RWPE1 (cell line): ENCODE measurements at regions not wholly inside any gene's neighbourhood (a gene's known extent, or its start where the extent isn't known, plus 50 kb on each side); places are given as distances from the start of the nearest gene placed in this dataset.
A peak's percentile ranks its signal among the peaks of the same experiment; 100 is the strongest.
"Not testable (repeated sequence)": the region's sequence is repeated elsewhere in the genome, so short reads cannot be mapped to it uniquely, and the experiment has no call there.

Source experiments
- CTCF ChIA-PET: fragments of 350-600 bp; sonication (Branson Sonifier 250); formaldehyde crosslinking; extraction: SDS; loops from one replicate; lab custom pipeline; 2021; lab: Yijun Ruan, JAX
- POLR2A ChIA-PET: fragments of 400-600 bp; formaldehyde crosslinking; extraction: SDS; loops from one replicate; lab custom pipeline; 2020; ENCODE audit warnings: antibody characterized with exemption; ENCODE audit not compliant: low non-redundant PET; lab: Yijun Ruan, JAX
- DNase-seq: peaks from one replicate; pipeline ENCODE4 v3.0.0; 2012; ENCODE audit warnings: low spot score
- H3K27ac ChIP-seq: fragments of 450-650 bp; 2 replicates; pipeline ENCODE4 v1.5.1; 2017
- TF ChIP-seq, protein P1 (sequence below): fragments of 450-650 bp; conservative IDR thresholded peaks from 2 replicates; pipeline ENCODE4 v1.5.1; 2017; ENCODE audit warnings: low read depth, mild to moderate bottlenecking

DNA sequence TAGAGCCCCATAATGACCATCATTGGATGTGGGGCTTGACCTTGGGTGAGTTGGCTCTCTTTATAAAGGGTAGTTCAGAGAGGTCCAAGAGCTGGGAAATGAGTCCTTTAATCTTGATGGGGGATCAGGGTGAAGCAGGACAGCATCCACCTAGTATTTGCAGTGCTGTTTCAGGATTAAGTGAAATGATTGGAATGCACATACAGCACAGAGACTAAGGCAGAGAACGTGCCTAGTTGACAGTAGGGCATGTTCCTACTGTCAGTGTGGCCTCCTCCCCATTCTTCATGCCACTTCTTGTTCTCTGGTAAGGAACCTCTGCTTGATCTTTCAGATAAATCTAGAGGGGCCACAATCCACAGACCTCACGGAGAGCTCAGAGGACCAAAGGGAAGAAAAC is 78.9 kb downstream of the TRIM43 start:
- DNase-seq = no peak
- POLR2A ChIA-PET = no interaction called here
- TF ChIP-seq, protein P1, sequence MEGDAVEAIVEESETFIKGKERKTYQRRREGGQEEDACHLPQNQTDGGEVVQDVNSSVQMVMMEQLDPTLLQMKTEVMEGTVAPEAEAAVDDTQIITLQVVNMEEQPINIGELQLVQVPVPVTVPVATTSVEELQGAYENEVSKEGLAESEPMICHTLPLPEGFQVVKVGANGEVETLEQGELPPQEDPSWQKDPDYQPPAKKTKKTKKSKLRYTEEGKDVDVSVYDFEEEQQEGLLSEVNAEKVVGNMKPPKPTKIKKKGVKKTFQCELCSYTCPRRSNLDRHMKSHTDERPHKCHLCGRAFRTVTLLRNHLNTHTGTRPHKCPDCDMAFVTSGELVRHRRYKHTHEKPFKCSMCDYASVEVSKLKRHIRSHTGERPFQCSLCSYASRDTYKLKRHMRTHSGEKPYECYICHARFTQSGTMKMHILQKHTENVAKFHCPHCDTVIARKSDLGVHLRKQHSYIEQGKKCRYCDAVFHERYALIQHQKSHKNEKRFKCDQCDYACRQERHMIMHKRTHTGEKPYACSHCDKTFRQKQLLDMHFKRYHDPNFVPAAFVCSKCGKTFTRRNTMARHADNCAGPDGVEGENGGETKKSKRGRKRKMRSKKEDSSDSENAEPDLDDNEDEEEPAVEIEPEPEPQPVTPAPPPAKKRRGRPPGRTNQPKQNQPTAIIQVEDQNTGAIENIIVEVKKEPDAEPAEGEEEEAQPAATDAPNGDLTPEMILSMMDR = no peak
- CTCF ChIA-PET = interaction anchor here (0.5 kb wide), 1 partner anchor 48 kb away, joined by 4 read pairs; no protein-coding TSS in a partner anchor
- no peak overlapping the region for H3K27ac ChIP-seq

DNA sequence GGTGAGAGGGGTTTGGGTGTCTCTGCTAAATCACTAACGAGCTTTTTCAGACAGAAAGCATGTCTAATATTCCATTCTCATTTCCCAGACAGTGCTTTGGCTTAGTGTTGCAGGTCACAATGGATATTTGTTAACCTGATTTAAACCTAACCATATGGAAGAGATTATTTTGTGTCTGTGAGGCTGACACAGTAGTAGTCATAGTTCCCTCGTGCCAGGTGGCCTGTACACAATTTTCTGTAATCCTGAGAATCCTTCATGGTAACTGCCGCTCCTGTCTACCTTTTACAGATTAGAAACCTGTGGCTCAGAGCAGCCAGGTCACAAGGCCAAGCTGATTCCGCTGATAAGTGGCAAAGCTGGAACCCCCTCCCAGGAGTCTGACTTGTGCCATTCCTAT is 79.4 kb downstream of the TRIM43 start:
- CTCF ChIA-PET, POLR2A ChIA-PET, H3K27ac ChIP-seq, DNase-seq: not testable (repeated sequence)

DNA sequence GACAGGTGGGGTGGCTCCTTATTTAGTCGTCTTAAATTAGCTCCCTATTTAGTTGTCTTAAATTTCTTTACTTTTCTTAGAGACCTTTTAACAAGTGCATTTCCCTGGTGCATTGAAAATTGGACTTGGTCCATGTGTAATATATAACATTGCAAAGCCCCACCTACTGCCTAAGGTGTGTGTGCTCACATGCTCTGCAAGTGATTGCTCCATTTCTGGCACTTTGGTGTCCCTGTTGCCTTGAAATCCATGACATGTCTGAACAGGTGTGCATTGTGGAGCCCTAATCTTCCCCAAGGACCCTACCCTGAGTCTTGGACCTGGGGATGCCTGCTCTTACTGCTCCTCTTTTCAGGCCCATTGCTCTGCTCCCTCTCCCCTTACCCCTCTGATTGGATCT is 80.2 kb downstream of the TRIM43 start:
- DNase-seq, CTCF ChIA-PET, POLR2A ChIA-PET, H3K27ac ChIP-seq: not testable (repeated sequence)

DNA sequence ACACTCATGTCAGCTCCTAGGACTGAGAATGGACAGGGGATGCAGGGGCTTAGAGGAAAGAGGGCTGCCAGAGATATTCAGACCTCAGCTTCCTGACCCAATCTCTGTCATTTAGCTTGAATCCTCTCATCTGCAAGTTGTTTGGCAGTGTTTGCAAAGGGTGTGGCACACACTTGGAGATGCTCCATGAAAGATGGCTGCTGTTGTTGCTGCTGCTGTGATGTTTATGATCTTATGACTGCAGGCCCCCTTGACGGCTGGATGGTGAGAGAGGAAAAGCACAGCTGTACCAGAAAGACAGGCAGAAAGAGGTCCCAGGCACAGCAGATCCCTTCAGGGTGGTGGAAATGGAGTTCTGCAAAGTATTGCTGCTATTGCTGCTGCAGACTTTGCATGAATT is 80.7 kb downstream of the TRIM43 start:
- DNase-seq, H3K27ac ChIP-seq, POLR2A ChIA-PET, CTCF ChIA-PET: not testable (repeated sequence)

DNA sequence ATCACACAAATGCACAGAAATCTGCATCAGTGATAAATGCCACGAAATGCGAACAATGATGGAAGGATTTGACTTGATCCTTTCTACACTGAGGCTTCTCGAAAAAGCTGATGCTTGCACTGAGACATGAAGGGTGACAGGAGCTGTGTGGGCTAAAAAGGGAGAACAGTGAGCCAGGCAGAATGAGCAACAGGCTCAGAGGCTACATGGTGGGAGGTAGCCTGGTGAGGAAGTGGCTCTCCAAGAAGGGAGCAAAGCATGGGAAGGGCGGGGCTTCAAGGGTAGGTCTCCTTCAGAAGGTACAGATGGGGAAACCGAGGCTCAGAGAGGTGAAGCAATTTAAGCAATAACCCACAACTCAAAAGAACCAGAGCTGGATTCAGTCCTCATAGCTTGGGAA is 82.4 kb downstream of the TRIM43 start:
- ChIA-PET CTCF (no interaction called here), POLR2A (no interaction called here)
- DNase-seq = no peak
- TF ChIP-seq, protein P1 = no peak
- no peak overlapping the region for H3K27ac ChIP-seq

DNA sequence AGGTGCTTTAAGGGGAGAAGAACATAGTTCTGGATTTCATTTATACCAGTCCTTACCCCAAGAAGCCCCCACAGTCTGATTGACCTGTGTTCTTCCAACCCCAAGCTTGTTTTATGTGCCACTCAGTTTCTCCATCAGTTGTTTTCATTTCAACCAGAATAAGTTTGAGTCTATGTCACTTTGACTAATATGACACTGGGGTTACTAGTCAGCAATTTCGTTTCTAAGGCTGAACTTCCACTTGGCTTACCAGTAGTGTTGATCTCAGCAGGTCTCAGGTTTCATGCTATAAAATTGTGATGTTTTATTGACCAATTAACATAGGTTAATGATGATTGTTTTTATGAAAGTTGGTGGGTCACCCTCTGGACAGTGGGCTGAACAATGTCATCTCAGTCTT is 84.8 kb downstream of the TRIM43 start:
- DNase-seq, POLR2A ChIA-PET, CTCF ChIA-PET, H3K27ac ChIP-seq: not testable (repeated sequence)

DNA sequence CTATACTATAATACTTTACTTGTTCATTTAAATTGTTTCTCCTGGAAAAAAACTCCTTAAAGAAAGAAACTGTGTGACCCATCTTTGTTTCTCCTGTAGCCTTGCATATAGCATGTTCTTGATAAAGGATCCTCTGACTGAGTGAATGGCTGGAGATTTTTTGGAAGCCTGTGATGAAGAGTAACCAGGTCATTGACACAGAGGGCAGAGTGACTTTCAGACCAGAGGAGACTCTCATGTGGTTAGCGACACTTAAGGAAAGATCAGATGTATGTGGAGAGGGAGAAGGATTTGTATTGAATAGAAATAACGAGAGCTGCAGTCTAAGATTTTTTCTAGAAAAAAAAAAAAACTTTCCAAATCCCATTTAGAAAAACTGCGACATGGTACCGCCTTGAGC is 85.5 kb downstream of the TRIM43 start:
- TF ChIP-seq, protein P1 = no peak
- ChIA-PET CTCF (no interaction called here), POLR2A (no interaction called here)
- H3K27ac ChIP-seq = no peak overlapping the region
- no peak for DNase-seq

DNA sequence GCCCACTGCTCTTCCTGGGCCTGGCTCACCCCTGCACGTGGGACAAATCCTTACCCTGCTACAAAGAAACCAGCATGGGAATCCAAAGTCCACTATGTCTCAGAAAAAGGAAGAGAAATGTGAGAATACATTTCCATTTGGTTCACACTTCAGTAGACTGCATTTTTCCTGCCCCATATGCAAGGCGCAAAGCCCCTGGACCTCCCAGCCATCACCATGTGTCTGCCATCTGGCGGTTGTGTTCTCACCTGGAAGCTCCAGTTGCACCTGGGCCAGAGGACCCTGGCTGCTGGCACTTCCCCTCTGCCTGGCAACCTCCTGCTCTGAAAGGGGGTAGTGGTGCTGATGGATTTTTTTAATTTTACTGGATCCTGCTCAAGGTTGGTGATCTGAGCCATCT is 86.0 kb downstream of the TRIM43 start:
- CTCF ChIA-PET, POLR2A ChIA-PET, DNase-seq, H3K27ac ChIP-seq: not testable (repeated sequence)

DNA sequence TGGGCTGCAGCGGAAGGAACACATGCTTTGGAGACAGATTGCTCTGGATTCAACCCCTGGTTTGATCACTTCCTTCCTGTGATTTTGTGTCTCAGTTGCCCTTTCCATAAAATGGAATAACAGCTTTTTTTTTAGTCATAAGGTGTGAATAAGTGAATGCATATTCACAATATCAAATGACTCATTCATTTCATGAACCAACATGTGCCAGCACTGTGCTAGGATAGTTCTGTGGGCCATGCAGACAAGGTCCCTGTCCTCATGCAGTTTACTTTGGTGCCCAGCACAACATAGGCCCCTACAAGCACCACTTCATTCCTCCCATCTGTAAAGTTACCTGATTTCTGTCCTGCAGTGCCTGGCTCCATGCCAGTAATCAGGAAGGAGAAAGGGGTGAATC is 89.4 kb downstream of the TRIM43 start:
- H3K27ac ChIP-seq, POLR2A ChIA-PET, DNase-seq, CTCF ChIA-PET: not testable (repeated sequence)

DNA sequence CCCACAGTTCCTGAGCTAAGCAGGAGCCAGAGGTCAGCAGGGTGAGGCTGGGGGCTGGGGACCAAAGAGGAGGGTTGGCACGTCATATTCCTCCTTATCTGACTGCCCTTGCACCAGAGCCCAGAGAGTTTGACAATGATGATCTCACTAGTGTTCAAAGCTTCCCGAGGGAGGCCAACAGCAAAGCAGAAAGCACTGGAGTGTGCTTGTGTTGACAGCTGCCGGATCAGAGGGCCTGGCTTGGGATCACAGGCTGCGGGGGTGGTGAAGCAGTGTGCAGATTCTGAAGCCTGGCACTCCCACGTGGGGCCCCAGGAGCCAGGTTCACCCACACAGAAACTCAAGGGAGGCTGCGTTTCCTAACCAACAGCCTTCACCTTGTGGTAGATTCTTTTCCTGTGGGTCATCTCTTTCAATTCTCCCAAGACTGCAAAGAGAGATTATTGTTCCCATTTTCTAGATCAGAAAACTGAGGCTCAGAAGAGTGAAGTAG is 89.8 kb downstream of the TRIM43 start:
- CTCF ChIA-PET, POLR2A ChIA-PET, H3K27ac ChIP-seq, DNase-seq: not testable (repeated sequence)

DNA sequence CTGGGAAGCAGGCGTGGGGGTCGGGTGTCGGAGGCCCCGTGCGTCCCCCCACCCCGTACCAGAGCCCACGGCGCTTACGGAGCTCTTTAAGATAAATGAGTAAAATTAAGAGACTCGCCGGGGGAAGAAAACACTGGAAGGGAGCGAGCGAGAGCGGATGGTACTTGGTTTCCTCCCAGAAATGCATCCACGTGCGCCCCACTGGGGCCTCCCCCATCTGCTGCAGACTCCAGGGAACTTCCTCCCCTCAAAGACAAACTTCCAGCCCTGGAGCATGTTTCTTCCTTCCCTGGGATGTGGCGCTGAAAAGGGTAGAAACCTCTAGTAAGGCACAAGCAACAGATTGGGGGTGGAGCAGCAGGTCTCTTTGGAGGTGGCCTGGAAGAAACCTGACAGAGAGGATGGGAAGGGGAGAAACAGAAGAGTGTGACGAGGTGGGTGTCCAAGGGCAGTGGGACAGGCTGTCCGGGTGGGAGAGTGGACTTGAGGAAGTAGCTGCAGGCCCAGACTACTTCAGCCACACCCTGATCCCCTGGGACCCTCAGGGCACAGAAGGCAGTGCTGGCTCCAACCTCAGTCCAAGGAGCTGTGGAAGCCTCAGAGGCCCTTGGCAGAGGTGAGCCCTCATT is 91.2 kb downstream of the TRIM43 start:
- peak overlapping the region; percentile 28; the same call in 1 of the 2 replicates for H3K27ac ChIP-seq
- POLR2A ChIA-PET, DNase-seq, CTCF ChIA-PET: not testable (repeated sequence)
